SK-N-SH treated with all-trans-retinoic acid at 6 μM for 48 hours (cell line): ENCODE measurements at regions not wholly inside any gene's neighbourhood (a gene's known extent, or its start where the extent isn't known, plus 50 kb on each side); places are given as distances from the start of the nearest gene placed in this dataset.

Experiments used
- ARNTL ChIP-seq: fragments of 450-650 bp; formaldehyde crosslinking; IDR thresholded peaks from 2 replicates; pipeline ENCODE4 v1.5.0; 2020; ENCODE audit warnings: low read depth, mild to moderate bottlenecking, moderate library complexity, borderline replicate concordance
- ESRRG ChIP-seq: fragments of 250-450 bp; sonication (Bioruptor Pico); IDR thresholded peaks from 2 replicates; pipeline ENCODE4 v1.6.1; 2021; ENCODE audit warnings: mild to moderate bottlenecking
- ZFP3 ChIP-seq: fragments of 250-450 bp; sonication (Bioruptor Pico); IDR thresholded peaks from 2 replicates; pipeline ENCODE4 v1.5.0; 2020; ENCODE audit warnings: mild to moderate bottlenecking, moderate library complexity
- ZFP30 ChIP-seq: fragments of 450-650 bp; formaldehyde crosslinking; IDR thresholded peaks from 2 replicates; pipeline ENCODE4 v1.5.0; 2022; ENCODE audit warnings: mild to moderate bottlenecking, moderate library complexity

GRCh38 chr17:73697872-73698271, 53.6 kb upstream of the SDK2 start:
- TF ChIP-seq ESRRG (CRISPR knock-in tag) = no peak
- no peak for TF ChIP-seq ZFP30 (CRISPR knock-in tag)
- TF ChIP-seq ZFP3 = no peak
- no peak for TF ChIP-seq ARNTL (CRISPR knock-in tag)
